ENCODE measurements at regions not wholly inside any gene's neighbourhood (a gene's known extent, or its start where the extent isn't known, plus 50 kb on each side); places are given as distances from the start of the nearest gene placed in this dataset.

- TF ChIP-seq ARNTL (CRISPR knock-in tag; IDR thresholded peaks at IDR 0.05), result no peak
- TF ChIP-seq, protein P1, sequence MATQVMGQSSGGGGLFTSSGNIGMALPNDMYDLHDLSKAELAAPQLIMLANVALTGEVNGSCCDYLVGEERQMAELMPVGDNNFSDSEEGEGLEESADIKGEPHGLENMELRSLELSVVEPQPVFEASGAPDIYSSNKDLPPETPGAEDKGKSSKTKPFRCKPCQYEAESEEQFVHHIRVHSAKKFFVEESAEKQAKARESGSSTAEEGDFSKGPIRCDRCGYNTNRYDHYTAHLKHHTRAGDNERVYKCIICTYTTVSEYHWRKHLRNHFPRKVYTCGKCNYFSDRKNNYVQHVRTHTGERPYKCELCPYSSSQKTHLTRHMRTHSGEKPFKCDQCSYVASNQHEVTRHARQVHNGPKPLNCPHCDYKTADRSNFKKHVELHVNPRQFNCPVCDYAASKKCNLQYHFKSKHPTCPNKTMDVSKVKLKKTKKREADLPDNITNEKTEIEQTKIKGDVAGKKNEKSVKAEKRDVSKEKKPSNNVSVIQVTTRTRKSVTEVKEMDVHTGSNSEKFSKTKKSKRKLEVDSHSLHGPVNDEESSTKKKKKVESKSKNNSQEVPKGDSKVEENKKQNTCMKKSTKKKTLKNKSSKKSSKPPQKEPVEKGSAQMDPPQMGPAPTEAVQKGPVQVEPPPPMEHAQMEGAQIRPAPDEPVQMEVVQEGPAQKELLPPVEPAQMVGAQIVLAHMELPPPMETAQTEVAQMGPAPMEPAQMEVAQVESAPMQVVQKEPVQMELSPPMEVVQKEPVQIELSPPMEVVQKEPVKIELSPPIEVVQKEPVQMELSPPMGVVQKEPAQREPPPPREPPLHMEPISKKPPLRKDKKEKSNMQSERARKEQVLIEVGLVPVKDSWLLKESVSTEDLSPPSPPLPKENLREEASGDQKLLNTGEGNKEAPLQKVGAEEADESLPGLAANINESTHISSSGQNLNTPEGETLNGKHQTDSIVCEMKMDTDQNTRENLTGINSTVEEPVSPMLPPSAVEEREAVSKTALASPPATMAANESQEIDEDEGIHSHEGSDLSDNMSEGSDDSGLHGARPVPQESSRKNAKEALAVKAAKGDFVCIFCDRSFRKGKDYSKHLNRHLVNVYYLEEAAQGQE (IDR thresholded peaks at IDR 0.05; ENCODE audit: borderline replicate concordance in 1 of 2, low read depth in 1 of 2, low read length in 2 of 2), result no peak
Observed at GRCh38 chr13:74450964-74451363, 316.8 kb upstream of the KLF12 start (continued).

- POLR2A ChIA-PET, result no interaction called here
- no peak for DNase-seq (ENCODE audit: low spot score)
- ATAC-seq, result no peak
- peaks cover 13% of the 10 kb centered on the region; the same call in 1 of the 2 replicates for H3K9me3 ChIP-seq (ENCODE audit: low read length)
- no peaks in the 10 kb centered on the region for H3K36me3 ChIP-seq (replicated peaks in 1 of 2; ENCODE audit: control insufficient read depth in 1 of 2, insufficient read depth in 2 of 2, low read length in 2 of 2)
- CTCF ChIA-PET (ENCODE audit: low intra/inter-chr PET ratio, low total read pairs), result no interaction called here
- BruUV-seq (replicated peaks), result no TSS peak
- H3K4me1 ChIP-seq (ENCODE audit: insufficient read depth, low read length), result no peaks in the 10 kb centered on the region
- TF ChIP-seq GLMP (CRISPR knock-in tag; IDR thresholded peaks at IDR 0.05; ENCODE audit: borderline replicate concordance) (no peak), ZNF317 (CRISPR knock-in tag; IDR thresholded peaks at IDR 0.05) (no peak), ZNF329 (CRISPR knock-in tag; IDR thresholded peaks at IDR 0.05; ENCODE audit: low read depth) (no peak), NFKBIZ (CRISPR knock-in tag; IDR thresholded peaks at IDR 0.05) (no peak), ZNF512B (CRISPR knock-in tag; IDR thresholded peaks at IDR 0.05; ENCODE audit: borderline replicate concordance) (no peak)
- FAIRE-seq, result no peak
- H3K4me3 ChIP-seq (replicated peaks in 1 of 3; ENCODE audit: insufficient read depth in 1 of 3, low read depth in 2 of 3, low read length in 3 of 3), result no peak overlapping the region
- intact Hi-C loops (cut with micrococcal nuclease; ENCODE audit: unreplicated experiment) (no loop called here), in situ Hi-C loops (cut with HindIII; ENCODE audit: extremely low pct_ligation_motif_present, low pct_unique_long_range_greater_than_20kb) (no loop called here)
- H3K9ac ChIP-seq (ENCODE audit: insufficient read depth, low read depth, low read length), result no peak overlapping the region
- H3K27ac ChIP-seq (ENCODE audit: extremely low read length, insufficient read depth, low read length), result no peak overlapping the region
- no peaks in the 10 kb centered on the region for H3K27me3 ChIP-seq (ENCODE audit: control insufficient read depth in 1 of 2, insufficient read depth in 2 of 2, low read length in 2 of 2)
- no peaks in the 10 kb centered on the region for H3K79me2 ChIP-seq (ENCODE audit: insufficient read depth, low read length)
- H3K4me2 ChIP-seq (ENCODE audit: low read depth, low read length), result no peak overlapping the region
- no peaks in the 10 kb centered on the region for H4K20me1 ChIP-seq (ENCODE audit: insufficient read depth, low read length)
- WGBS (ENCODE audit: low lambda C conversion rate), result 32% methylated on average over 3 of the region's 3 CpGs
- no peak overlapping the region for H2AFZ ChIP-seq (ENCODE audit: low read length)
Observed at GRCh38 chr13:74450525-74450845, 316.3 kb upstream of the KLF12 start.
